GM11168 (cell line): ENCODE measurements at regions not wholly inside any gene's neighbourhood (a gene's known extent, or its start where the extent isn't known, plus 50 kb on each side); places are given as distances from the start of the nearest gene placed in this dataset.
"Not testable (repeated sequence)": the region's sequence is repeated elsewhere in the genome, so short reads cannot be mapped to it uniquely, and the experiment has no call there.

Experiments
- in situ Hi-C: fragments of 300-500 bp; cut with MboI; formaldehyde crosslinking; loops from one replicate; pipeline ENCODE4 v1.12.0; 2022; ENCODE audit warnings: low sequenced_read_pairs; ENCODE audit not compliant: unreplicated experiment

- in situ Hi-C loops, result no loop called here
These were observed 268.8 kb upstream of the ARHGEF26 start for GRCh38 chr3:153852355-153852754.

DNA sequence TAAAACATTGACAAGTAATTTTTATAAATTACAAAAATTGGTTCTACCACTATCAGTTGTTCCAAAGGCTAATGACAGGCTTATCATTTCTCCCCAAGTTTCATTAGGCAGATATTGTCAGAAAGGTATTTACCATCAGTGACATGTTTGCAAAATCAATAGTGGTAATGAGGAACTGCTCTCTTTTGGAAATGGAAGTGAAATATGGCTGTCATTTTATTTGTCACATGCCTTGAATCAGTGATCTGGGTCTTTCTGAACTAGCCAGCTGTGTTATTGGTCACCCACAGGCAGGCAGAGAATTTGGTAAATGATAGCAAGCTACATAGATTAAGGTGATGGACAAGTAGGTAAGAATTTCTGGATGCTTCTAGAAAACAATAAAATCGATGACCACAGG is 268.0 kb upstream of the ARHGEF26 start:
- in situ Hi-C loops, result no loop called here

GRCh38 chr3:153855772-153856171 is 265.4 kb upstream of the ARHGEF26 start:
- in situ Hi-C loops, result no loop called here

GRCh38 chr3:153856932-153857331 is 264.3 kb upstream of the ARHGEF26 start:
- in situ Hi-C loops, result no loop called here

DNA sequence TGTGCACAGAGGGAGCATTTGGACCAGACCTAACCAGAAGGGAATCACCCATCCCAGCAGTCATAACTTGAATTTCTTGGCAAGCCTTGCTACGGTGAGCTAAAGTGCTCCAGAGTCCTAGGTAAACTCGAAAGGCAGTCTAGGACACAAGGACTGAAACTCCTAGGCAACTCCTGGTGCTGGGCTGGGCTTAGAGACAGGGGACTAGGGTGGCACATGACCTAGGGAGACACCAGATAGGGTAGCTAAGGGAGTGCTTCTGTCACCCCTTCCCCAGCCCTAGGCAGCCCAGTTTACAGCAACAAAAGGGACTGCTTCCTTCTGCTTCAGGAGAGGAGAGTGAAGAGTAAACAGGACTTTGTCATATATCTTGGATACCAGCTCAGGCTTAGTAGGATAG is 256.4 kb upstream of the ARHGEF26 start:
- in situ Hi-C loops, result no loop called here

- in situ Hi-C loops, result no loop called here
These were observed 254.3 kb upstream of the ARHGEF26 start for GRCh38 chr3:153866901-153867300.

GRCh38 chr3:153874348-153874747 is 246.8 kb upstream of the ARHGEF26 start:
- in situ Hi-C loops, result not testable (repeated sequence)

DNA sequence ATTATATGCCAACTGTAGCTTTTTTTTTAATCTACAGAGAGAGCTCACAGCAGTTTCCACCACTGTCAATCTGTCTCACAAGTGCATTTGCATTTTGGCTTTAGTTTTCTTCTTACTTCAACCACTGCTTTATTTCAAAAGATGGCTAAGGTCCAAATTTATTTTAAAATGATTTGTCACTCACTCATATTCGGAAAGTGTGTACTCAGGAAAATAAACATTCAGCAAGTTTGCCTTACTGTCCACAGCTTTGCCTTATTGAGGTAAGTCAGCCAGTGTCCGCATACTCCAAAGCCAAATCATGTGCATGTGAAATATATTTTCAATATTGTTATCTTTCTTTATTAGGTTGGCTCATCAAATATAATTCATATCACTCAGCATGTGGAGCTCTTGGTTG is 240.7 kb upstream of the ARHGEF26 start:
- in situ Hi-C loops, result no loop called here

DNA sequence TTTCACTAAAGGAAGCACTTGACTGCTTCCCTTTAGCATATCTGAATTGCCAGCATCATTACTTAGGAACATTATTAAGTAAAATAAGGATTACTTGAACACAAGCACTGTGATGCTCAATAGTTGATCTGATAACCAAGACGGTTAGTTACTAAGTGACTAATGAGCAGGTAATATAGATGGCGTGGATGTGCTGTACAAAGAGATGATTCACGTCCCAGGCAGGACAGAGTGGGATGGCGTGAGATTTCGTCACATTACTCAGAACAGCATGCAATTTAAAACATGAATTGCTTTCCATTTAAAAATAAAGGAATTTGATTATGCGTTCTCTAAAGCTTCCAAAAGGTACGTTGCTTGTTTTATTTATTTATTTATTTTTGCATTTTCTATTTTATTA is 240.0 kb upstream of the ARHGEF26 start:
- in situ Hi-C loops, result no loop called here

- in situ Hi-C loops, result no loop called here
These were observed 235.8 kb upstream of the ARHGEF26 start for GRCh38 chr3:153885359-153885758.

GRCh38 chr3:153889905-153890334 is 231.3 kb upstream of the ARHGEF26 start:
- in situ Hi-C loops, result no loop called here

DNA sequence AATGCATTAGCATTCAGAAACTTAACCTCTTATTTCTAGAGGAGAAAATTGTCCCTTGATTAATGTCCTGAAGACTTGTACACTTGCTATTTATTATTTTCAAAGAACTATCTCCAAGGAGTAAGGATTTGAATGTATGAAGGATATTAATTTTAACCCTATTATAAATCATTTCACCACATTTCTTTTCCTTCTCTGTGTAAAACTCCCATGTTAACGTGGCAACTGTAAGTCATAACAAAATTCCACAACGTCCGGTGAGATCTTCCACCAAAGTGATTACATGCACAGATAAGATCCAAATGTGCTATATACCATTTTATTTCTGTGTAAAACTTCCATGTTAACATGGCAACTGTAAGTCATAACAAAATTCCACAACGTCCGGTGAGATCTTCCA is 229.1 kb upstream of the ARHGEF26 start:
- in situ Hi-C loops, result no loop called here

DNA sequence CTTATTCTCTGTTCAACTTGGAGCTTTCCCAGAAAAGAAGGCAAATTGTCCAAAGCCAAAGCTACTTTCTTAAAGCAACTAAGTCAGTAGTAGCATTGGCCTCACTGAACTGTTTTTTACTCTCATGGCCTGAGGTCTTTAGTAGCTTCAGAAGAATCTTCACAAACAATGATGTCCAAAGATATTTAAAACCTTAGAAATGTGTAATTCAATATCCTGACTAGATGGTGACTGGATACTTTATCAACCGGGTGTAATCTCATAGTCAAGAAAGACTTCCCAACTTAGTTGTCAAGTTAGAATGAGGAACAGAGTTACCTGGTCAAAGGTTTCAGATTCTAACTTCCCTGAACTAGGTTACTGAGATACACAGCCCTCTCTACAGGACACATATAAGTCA is 226.3 kb upstream of the ARHGEF26 start:
- in situ Hi-C loops, result no loop called here

DNA sequence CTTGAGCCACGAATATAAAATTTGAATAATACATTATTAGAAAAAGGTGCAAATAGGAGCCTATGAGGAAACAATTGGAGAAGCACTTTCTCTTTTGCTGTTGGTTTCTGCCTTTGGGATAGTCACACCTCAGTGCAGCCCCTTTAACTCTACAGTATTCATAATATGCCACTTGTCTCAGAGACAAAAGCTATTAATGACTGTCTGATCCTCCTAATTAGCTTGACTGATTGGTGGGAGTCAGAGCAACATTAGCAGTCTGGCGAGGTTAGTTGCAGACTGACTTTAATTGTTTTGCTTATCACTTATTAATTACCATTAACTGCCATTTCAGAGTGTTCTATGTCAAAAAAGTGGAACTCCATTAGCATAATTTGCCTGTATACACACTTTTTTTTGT is 225.0 kb upstream of the ARHGEF26 start:
- in situ Hi-C loops, result no loop called here

GRCh38 chr3:153897025-153897723 is 224.0 kb upstream of the ARHGEF26 start:
- in situ Hi-C loops, result no loop called here

- in situ Hi-C loops, result no loop called here
These were observed 223.3 kb upstream of the ARHGEF26 start for GRCh38 chr3:153897842-153898241.

DNA sequence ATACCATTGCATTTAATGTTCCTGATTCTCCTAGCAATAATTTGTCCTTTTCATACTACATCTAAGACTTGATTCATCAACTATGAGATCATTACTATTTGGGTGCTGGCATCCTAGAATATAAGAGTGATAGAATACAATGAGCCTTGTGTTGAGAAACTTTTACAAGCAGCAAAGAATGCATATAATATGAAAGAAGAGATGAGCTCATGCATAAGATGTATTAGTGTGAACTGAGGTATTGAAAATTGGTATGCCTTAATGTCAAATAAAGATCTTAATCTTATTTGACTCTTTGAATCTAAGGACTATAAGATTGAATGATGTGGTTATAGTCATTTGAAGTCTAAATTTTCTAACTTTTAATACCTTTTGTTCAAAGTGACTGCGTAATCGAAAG is 220.0 kb upstream of the ARHGEF26 start:
- in situ Hi-C loops, result no loop called here

- in situ Hi-C loops, result no loop called here
These were observed 219.2 kb upstream of the ARHGEF26 start for GRCh38 chr3:153901991-153902390.

- in situ Hi-C loops, result no loop called here
These were observed 217.8 kb upstream of the ARHGEF26 start for GRCh38 chr3:153903430-153903829.

DNA sequence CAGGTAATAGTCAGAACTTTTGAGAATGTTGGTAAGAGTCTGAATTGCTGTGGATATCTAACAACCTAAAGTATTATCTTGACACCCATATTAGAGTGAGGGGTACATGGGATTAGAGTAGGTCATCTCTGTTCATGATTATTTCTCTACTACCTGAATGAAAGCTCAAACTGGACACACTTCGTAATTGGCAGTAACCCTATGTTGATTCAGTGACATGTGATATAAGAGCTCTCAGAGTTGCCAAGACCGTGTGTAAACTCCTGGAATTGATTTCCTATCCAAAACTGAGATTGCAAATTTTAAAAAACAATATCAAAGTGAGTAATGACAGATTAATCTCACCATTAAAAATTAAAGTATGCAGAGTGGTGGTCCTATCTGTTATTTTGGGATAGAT is 214.8 kb upstream of the ARHGEF26 start:
- in situ Hi-C loops, result no loop called here

DNA sequence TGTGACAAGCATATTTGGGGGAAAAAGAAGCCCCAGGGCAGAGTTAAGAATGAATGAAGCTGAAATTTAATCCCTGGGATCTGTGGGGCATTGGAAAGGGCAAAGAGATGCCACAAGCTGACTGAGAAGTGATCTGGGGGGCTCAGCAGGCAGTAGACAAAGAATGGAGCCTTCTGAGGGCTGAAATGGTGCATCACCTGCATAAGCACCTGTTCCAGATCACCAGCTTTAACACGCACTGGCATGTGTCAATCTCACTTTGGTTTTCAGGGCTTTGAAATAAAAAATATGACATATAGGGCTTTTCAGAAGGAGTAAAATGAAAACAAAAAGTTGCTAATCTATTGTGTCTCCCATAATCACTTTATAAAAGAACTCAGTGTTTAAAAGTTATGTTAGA is 210.8 kb upstream of the ARHGEF26 start:
- in situ Hi-C loops, result no loop called here

GRCh38 chr3:153911116-153911515 is 210.1 kb upstream of the ARHGEF26 start:
- in situ Hi-C loops, result no loop called here

DNA sequence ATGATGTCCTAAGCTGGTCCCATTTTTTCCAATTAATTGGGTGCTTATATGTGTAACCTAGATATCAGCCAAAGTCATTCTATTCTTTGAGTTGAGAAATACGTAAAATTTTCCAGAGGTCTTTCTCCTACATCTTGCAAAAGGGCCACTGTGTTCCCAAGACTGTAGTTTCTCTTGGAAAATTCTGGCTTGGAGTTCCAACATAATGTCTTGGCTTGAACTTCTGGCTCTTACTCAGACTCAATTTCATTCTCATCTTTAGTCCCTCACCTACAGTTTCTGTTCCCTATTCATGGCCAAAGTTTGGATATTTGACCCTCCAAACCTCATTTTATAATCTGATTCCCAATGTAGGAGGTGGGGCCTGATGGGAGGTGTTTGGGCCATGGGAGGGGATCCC is 201.4 kb upstream of the ARHGEF26 start:
- in situ Hi-C loops, result no loop called here
